HG03565 (cell line): ENCODE measurements at regions not wholly inside any gene's neighbourhood (a gene's known extent, or its start where the extent isn't known, plus 50 kb on each side); places are given as distances from the start of the nearest gene placed in this dataset.

Experiments used
- ATAC-seq: cut with Tn5 transposase; IDR thresholded peaks from one replicate; pipeline ENCODE4 v1.9.1; 2021; ENCODE audit warnings: mild to moderate bottlenecking, moderate library complexity; ENCODE audit not compliant: unreplicated experiment

DNA sequence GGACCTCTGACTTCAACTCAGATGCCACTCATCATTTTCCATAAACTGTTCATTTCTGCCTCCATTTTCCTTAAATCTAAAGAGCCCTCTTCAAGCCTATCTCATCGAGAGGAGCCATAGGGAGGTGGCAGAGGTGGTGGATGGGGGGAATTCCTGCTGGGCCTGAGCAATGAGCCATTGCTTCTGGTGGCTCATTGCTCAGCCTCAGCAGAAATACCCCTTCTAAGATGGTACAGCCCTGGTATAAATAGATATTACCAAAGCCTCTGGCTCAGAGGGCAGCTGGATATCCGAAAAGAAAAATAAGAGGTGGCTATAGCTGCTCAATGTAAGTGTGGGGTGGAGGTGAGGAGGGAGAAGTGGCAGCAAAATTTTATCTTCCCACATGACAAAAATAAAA is 313.5 kb downstream of the CAAP1 start:
- no peak for ATAC-seq

GRCh38 chr9:26574898-26575440 is 317.6 kb downstream of the CAAP1 start:
- no peak for ATAC-seq

DNA sequence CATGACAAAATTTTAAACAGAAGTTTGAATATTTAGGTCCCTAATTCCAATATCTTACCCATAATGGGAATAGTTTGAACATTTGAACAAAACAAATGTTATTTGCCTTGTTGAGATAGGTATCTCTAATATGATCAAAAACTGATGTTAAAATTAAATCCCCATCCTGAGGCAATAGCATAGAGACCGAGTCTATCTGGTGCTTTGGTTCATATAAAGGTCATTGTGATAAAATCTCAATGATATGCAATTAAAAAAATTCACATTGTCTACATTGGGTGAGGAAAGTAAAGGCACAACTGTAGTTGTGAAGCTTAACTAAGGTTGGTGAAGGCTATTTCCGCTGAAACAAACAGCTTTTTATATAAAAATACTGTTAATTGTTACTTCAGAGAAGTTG is 318.3 kb downstream of the CAAP1 start:
- no peak for ATAC-seq

- ATAC-seq: no peak
Observed at GRCh38 chr9:26567976-26568375, 324.6 kb downstream of the CAAP1 start.

GRCh38 chr9:26566141-26566540 is 326.5 kb downstream of the CAAP1 start:
- no peak for ATAC-seq

DNA sequence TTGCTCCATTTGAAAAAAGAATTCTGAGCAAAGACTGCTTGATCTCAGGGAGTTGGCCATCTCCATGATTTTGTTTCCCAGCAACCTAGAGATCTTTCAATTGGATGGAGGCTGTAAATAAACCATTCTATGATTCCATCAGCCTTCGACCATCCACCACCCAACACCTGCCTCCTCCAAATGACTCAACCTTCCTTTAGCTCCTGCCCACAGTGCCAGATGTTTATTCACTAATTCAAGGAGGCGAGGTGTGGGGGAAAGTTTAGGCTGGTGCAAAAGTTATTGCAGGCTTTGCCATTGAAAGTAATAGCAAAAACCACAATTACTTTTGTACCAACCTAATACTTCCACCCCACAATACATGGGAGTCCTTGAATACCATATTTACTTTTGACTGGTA is 327.5 kb downstream of the CAAP1 start:
- no peak for ATAC-seq

GRCh38 chr9:26562338-26562737 is 330.3 kb downstream of the CAAP1 start:
- ATAC-seq: no peak

GRCh38 chr9:26561928-26562327 is 330.7 kb downstream of the CAAP1 start:
- no peak for ATAC-seq

GRCh38 chr9:26559506-26559905 is 333.1 kb downstream of the CAAP1 start:
- no peak for ATAC-seq

DNA sequence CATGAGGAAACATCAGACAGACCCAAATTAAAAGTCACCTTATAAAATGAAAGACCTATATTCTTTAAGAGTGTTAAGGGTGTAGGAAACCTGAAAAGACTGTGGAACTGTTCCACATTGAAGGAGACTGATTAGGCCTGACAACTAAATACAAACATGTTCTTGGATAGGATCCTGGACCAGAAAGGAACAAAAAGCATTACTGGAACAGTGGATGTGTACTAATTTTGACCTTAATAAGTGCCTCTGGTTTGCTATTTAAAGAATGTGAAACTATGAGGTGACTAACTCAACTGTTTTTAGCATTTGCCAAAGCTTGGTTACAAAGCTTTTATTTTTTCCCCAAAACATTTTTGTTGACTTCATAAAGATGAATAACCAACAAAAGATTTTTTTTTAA is 340.6 kb downstream of the CAAP1 start:
- ATAC-seq: no peak

- no peak for ATAC-seq
Observed at GRCh38 chr9:26551451-26551850, 341.2 kb downstream of the CAAP1 start.

GRCh38 chr9:26548781-26549290 is 343.8 kb downstream of the CAAP1 start:
- no peak for ATAC-seq

DNA sequence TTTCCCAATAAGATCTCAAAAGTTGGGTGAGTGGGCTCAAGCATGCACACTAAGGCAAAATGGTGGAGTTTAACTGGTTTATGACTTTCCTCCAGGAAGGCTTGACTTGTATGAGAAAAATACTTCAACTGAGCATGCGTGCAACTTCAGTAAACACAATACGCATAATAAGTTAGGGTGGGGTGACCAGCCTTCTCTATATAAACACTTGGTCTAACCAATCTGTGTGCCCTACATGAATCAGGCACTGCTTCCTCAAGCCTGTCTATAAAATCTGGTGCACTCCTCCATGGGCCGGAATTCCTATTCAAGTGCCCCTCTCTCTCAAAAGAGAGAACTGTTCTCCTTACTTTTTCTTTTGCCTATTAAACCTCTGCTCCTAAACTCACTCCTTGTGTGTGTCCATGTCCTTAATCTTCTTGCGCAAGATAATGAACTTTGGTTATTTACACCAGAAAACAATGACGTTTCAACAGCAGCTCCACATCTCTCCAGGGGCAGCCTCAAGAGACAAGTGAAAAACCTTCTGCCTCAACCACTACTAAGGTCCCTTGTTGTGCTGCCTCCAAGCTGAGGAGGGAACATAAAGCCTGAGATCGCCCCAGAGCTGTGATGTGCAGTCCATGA is 352.6 kb downstream of the CAAP1 start:
- no peak for ATAC-seq

DNA sequence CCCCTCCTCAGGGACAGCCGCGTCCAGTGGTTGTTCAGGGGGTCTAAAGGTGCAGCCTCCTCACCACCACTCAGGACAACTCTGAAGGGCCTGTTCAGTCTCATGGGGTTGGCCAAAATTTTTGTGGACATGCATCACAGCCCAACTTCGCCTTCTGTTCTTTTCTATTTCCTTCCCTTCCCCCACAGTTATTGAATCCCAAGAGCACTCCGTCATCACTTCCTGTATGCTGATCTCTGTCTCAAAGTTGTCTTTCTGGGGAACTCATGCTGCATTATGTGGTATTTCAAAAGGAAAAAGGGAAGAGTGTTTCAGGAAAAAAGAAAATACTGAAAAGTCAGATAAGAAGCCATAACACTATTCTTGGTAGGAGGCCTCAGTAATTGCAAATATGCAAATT is 355.4 kb downstream of the CAAP1 start:
- ATAC-seq: no peak

- ATAC-seq: no peak
Observed at GRCh38 chr9:26535151-26535550, 357.5 kb downstream of the CAAP1 start.

DNA sequence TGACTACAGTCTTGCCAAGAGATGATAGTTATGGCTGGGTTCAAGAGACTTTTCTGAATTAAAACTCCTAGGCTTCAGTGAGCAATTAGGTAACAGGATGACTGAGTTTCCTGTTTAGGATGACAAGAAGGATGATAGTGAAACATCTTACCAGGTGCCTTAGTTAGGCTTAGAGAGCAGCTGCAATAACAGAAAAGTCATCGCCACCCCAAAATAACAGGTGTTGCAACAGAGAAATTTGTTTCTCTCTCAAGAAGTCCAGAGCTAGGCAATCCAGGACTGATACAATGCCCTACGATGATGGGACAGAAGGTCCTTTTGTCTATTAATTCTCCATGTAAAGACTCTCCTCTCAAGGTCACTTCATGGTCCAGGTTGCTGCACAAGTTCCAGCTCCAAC is 361.8 kb downstream of the CAAP1 start:
- no peak for ATAC-seq

DNA sequence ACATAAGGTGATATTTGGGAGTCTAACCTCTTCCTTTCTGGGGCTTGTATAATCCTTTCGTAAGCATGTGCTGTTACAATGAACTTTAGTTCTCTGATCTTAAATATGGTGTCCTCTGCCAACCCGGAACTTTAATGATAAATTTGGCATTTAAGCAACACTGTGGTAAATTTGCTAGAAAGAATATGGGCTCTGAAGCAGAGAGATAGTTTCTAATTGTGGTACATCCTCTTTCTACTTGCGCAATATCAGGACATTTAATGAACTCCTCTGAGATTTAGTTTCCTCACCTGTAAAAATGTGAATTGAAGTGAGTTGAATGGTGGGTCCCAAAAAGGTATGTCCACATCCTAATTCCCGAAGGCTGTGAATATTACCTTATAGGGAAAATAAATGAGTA is 364.7 kb downstream of the CAAP1 start:
- no peak for ATAC-seq

GRCh38 chr9:26524267-26524666 is 368.3 kb downstream of the CAAP1 start:
- ATAC-seq: no peak

GRCh38 chr9:26523577-26523976 is 369.0 kb downstream of the CAAP1 start:
- ATAC-seq: no peak

GRCh38 chr9:26520141-26520540 is 372.5 kb downstream of the CAAP1 start:
- ATAC-seq: no peak

DNA sequence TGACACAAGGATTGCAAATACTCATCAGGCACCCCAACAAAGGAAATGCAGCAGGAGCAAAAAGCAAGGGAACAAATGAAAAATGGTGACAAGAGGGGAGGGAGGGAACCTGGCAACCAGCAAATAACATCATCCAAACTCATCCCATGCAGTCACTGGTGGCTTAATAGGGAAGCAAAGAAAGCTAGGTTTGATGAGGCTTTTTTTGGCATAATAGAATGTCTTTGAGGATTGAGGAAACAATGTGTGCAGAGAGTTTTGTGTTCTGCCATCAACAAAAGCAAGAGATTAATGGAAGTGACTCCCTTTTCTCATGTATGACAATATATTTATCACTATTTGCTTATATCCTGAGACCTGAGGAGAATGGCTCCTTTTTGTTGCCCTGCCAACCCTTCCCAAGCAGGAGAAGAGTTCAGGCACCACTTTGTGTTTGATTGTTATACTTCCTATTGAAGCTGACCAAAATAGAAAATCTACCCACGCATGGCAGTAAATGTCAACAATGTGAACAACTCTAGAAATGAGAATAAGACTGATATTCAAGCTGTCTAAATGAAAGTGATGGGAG is 375.7 kb downstream of the CAAP1 start:
- no peak for ATAC-seq

DNA sequence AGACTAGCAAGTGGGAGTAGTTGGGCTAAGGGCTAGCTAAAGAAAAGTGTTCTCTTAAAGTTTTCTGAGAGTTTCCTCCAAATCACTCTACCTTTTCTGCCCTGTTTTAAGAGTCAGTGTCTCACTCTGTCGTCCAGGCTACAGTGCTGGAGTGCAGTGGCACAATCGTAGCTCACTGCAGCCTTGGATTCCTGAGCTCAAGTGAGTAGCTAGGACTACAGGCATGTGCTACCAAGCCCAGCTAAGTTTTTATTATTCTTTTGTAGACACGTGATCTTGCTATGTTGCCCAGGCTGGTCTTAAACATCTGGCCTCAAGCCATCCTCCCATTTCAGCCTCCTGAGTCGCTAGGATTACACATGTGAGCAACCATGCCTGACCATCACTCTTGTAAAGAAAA is 378.9 kb downstream of the CAAP1 start:
- no peak for ATAC-seq

- no peak for ATAC-seq
Observed at GRCh38 chr9:26510137-26510536, 382.5 kb downstream of the CAAP1 start.
